HG03520 (cell line): ENCODE measurements at regions not wholly inside any gene's neighbourhood (a gene's known extent, or its start where the extent isn't known, plus 50 kb on each side); places are given as distances from the start of the nearest gene placed in this dataset.

Experiments
- ATAC-seq: cut with Tn5 transposase; IDR thresholded peaks from one replicate; pipeline ENCODE4 v1.9.1; 2021; ENCODE audit warnings: mild to moderate bottlenecking, moderate library complexity; ENCODE audit not compliant: unreplicated experiment

DNA sequence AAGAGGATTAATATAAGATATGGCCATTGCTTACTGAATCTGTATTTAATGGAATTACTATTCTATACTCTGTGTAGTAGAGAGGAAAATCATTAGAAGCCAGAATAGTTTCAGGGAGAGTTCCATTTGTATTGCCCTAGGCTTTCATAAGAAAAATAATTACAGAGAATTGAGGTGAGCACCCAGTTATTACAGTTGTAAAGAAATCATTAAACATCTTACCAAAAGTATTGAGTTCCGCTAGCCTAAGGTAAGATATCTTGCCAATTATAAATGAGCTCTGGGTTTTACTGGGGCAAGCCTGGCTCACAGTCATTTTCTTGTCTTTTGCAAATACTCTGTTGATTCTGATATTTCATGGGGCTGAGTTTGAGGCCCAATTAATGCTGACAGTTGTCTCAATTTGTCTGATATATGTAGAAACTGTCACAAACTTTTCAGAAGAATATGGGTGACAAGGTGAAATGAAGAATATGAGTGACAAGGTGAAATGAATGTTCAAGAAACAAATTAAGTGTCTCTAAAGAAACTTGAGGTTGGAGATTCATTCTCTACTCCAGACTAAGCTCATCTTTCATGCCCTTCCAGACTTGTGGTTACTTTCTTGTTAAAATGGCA is 127.8 kb downstream of the PTGER3 start:
- ATAC-seq: no peak
